ENCODE measurements at regions not wholly inside any gene's neighbourhood (a gene's known extent, or its start where the extent isn't known, plus 50 kb on each side); places are given as distances from the start of the nearest gene placed in this dataset.

DNA sequence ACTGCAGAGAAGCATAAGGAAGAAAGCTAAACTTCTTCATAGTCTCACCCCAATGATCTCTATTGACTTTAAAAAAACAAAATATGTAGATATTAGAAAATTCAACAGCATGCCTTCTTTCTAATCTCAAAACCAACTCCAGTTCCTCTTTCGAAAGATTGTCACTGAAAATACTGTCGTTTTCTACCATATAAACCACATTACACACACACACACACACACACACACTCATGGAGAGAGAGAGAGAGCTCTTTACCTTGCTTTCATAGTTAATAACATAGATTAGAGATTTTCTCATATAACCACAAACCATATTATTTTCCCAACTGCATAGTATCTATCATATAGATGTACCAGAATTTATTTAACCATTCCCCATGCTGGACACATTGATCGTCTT, 296.2 kb upstream of the MGMT start:
- Histone ChIP-seq H3K9me1 (replicated peaks; ENCODE audit: control insufficient read depth, extremely low read depth, insufficient read depth, low read length) (no peaks in the 10 kb centered on the region), H4K20me1 (replicated peaks; ENCODE audit: control insufficient read depth, extremely low read depth, insufficient read depth, low read length) (no peaks in the 10 kb centered on the region), H3K27me3 (ENCODE audit: control insufficient read depth in 2 of 2, insufficient read depth in 2 of 2, low read length in 2 of 2) (no peaks in the 10 kb centered on the region), H3K4me2 (ENCODE audit: insufficient read depth, low read length) (no peak overlapping the region), H3K4me1 (ENCODE audit: control insufficient read depth, extremely low read depth, insufficient read depth, low read length) (no peaks in the 10 kb centered on the region), H3K9ac (replicated peaks; ENCODE audit: extremely low read depth, insufficient read depth, low read length) (no peak overlapping the region), H3K27ac (ENCODE audit: insufficient read depth, low read depth, low read length) (no peak overlapping the region), H3K4me3 (replicated peaks in 1 of 3; ENCODE audit: insufficient read depth in 1 of 3, low read depth in 1 of 3, low read length in 3 of 3) (no peak overlapping the region), H3K36me3 (ENCODE audit: control insufficient read depth in 2 of 2, extremely low read depth in 1 of 2, insufficient read depth in 2 of 2, low read length in 2 of 2) (no peaks in the 10 kb centered on the region), H3K9me3 (replicated peaks; ENCODE audit: control insufficient read depth, insufficient read depth, low read length) (no peaks in the 10 kb centered on the region), H2AFZ (ENCODE audit: low read depth, low read length) (no peak overlapping the region), H3K79me2 (ENCODE audit: control insufficient read depth, insufficient read depth, low read length) (no peaks in the 10 kb centered on the region)
- no TSS peak for BruUV-seq (replicated peaks)
- POLR2A ChIA-PET: no interaction called here
- dilution Hi-C loops (cut with MboI; ENCODE audit: extremely low pct_ligation_motif_present, low sequenced_read_pairs) (no loop called here), intact Hi-C loops (cut with micrococcal nuclease) (no loop called here)
- DNase-seq (ENCODE audit: low read depth, low spot score): no peak
- CTCF ChIA-PET: no interaction called here
- no peak for TF ChIP-seq GATA2 (IDR thresholded peaks at IDR 0.05; ENCODE audit: insufficient read depth, insufficient read length, low read depth, low read length)
- no peak for TF ChIP-seq CTCF (IDR thresholded peaks at IDR 0.05; ENCODE audit: extremely low read depth in 1 of 2, insufficient read depth in 1 of 2, low read depth in 1 of 2, low read length in 2 of 2)
- TF ChIP-seq JUN (IDR thresholded peaks at IDR 0.05; ENCODE audit: borderline replicate concordance, insufficient read depth, insufficient read length, low read depth): no peak
- TF ChIP-seq FOS (IDR thresholded peaks at IDR 0.05; ENCODE audit: borderline replicate concordance, insufficient read depth, low read length): no peak
- no peak for FAIRE-seq

- intact Hi-C loops (cut with micrococcal nuclease) (loop anchor here (2.0 kb wide), 1 partner anchor 39 kb away; no protein-coding TSS in a partner anchor), dilution Hi-C loops (cut with MboI; ENCODE audit: extremely low pct_ligation_motif_present, low sequenced_read_pairs) (no loop called here)
- BruUV-seq (replicated peaks): no TSS peak
- no peaks in the 10 kb centered on the region for H3K9me1 ChIP-seq (replicated peaks; ENCODE audit: control insufficient read depth, extremely low read depth, insufficient read depth, low read length)
- no peaks in the 10 kb centered on the region for H3K9me3 ChIP-seq (replicated peaks; ENCODE audit: control insufficient read depth, insufficient read depth, low read length)
- no peaks in the 10 kb centered on the region for H3K79me2 ChIP-seq (ENCODE audit: control insufficient read depth, insufficient read depth, low read length)
- CTCF ChIA-PET: no interaction called here
- H3K4me3 ChIP-seq (replicated peaks in 1 of 3; ENCODE audit: insufficient read depth in 1 of 3, low read depth in 1 of 3, low read length in 3 of 3): no peak overlapping the region
- H2AFZ ChIP-seq (ENCODE audit: low read depth, low read length): no peak overlapping the region
- DNase-seq (ENCODE audit: low read depth, low spot score) (no peak), FAIRE-seq (no peak)
- H4K20me1 ChIP-seq (replicated peaks; ENCODE audit: control insufficient read depth, extremely low read depth, insufficient read depth, low read length): no peaks in the 10 kb centered on the region
- POLR2A ChIA-PET: no interaction called here
- H3K9ac ChIP-seq (replicated peaks; ENCODE audit: extremely low read depth, insufficient read depth, low read length): no peak overlapping the region
- no peak overlapping the region for H3K4me2 ChIP-seq (ENCODE audit: insufficient read depth, low read length)
- no peak overlapping the region for H3K27ac ChIP-seq (ENCODE audit: insufficient read depth, low read depth, low read length)
- no peaks in the 10 kb centered on the region for H3K36me3 ChIP-seq (ENCODE audit: control insufficient read depth in 2 of 2, extremely low read depth in 1 of 2, insufficient read depth in 2 of 2, low read length in 2 of 2)
- no peaks in the 10 kb centered on the region for H3K27me3 ChIP-seq (ENCODE audit: control insufficient read depth in 2 of 2, insufficient read depth in 2 of 2, low read length in 2 of 2)
- no peak for TF ChIP-seq EZH2 (IDR thresholded peaks at IDR 0.05; ENCODE audit: borderline replicate concordance, low read depth, low read length, severe bottlenecking)
- TF ChIP-seq JUN (IDR thresholded peaks at IDR 0.05; ENCODE audit: borderline replicate concordance, insufficient read depth, insufficient read length, low read depth): no peak
- no peak for TF ChIP-seq FOS (IDR thresholded peaks at IDR 0.05; ENCODE audit: borderline replicate concordance, insufficient read depth, low read length)
- no peak for TF ChIP-seq CTCF (IDR thresholded peaks at IDR 0.05; ENCODE audit: extremely low read depth in 1 of 2, insufficient read depth in 1 of 2, low read depth in 1 of 2, low read length in 2 of 2)
- TF ChIP-seq, protein P1, sequence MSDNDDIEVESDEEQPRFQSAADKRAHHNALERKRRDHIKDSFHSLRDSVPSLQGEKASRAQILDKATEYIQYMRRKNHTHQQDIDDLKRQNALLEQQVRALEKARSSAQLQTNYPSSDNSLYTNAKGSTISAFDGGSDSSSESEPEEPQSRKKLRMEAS (IDR thresholded peaks at IDR 0.05; ENCODE audit: insufficient read depth, insufficient read length): no peak
- TF ChIP-seq POLR2AphosphoS5 (IDR thresholded peaks at IDR 0.05; ENCODE audit: insufficient read depth, low read depth, low read length): no peak
- no peak for TF ChIP-seq GATA2 (IDR thresholded peaks at IDR 0.05; ENCODE audit: insufficient read depth, insufficient read length, low read depth, low read length)
- TF ChIP-seq MYC (IDR thresholded peaks at IDR 0.05; ENCODE audit: low read depth, low read length): no peak
- TF ChIP-seq POLR2A (IDR thresholded peaks at IDR 0.05; ENCODE audit: low read depth, low read length): no peak
- no peaks in the 10 kb centered on the region for H3K4me1 ChIP-seq (ENCODE audit: control insufficient read depth, extremely low read depth, insufficient read depth, low read length)
Observed at GRCh38 chr10:129171812-129172211, 295.2 kb upstream of the MGMT start.
